HuH-7 (cell line): ENCODE measurements at regions not wholly inside any gene's neighbourhood (a gene's known extent, or its start where the extent isn't known, plus 50 kb on each side); places are given as distances from the start of the nearest gene placed in this dataset.

Experiments used
- DNase-seq: peaks from one replicate; pipeline ENCODE4 v3.0.0; 2011; ENCODE audit warnings: low spot score

DNA sequence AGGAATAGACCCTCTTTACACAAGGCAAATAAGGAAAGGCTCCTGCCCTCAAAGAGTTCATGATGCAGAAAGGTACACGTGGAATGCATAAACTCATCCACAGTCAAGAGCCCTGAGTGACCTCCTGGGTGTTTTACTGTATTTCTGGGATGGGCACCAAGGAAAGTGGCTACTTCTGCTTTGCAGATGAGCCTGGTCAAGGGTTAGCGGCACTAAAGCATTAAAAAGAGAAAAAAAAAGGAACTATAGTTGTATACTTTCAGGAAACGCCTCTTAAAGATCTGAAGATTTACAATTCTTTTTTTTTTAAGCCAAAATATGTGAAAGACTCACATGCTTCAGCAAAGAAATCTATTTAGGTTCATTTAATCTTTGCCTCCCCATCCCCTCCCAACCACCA lies 366.2 kb upstream of the PDE4D start:
- no peak for DNase-seq

DNA sequence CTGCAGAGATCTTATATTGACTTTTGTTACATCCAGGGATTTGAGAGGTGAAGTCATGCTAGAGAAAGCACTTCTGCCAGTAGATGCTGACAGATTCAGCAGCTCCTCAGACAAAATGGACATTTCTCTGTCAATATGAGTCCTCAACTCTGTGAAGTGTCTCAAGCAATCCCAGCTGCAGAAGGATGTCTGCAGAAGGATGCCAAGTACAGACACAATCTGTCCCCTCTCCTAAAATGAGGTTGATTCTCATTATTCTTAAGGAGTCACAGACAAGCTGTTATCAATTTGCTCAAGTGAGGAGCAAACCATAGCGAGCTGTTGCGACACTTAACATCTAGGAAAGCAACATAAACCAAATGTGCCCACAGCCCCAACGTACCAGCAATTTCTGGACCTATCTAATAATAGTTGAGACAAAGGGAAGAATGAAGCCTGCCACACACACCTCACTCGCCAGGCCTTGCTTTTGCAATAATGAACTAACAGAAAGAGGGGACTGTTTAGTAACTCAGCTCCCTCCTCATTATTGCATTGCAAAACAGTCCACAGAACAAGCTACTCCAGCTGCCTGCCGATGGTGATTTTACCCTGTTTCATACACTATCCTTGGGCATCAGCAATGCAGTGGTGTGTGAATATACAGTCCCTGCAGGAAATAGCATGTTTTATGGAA lies 364.2 kb upstream of the PDE4D start:
- no peak for DNase-seq

DNA sequence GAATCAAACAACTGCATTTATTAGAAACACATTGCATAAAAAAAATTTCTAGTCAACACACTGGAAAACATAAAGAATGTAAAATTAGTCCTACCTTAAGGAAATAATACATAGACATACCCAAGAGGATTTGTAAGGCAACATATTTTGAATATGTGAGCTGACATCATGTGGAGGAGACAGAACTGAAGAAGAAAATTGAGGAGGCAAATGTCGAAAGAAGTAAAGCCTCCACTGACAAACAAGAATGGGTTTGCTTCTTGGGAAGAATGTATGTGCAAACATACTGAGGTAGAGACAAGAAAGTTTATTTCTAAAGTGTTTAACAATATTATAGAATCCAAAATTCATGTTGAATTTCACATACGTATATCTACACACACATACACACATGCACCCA lies 363.0 kb upstream of the PDE4D start:
- no peak for DNase-seq

DNA sequence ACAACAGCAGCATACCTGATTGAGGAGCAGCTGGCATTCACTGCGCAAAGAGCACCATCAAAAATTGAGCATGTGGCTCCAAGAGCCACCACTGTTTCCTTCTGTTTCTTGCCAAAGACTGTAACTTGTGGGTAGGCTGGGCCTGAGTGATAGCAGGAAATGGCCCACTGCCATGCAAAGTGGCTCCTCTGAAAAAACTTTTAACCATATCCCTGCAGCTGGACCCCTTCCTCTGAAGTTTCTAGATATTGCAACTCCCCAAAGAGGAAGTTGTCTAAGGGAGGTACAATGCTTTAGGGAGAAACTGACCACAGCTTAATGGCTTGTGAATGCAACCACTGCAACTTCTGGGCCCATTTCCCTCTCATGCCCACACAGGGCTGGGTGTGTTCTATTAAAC lies 355.4 kb upstream of the PDE4D start:
- no peak for DNase-seq

DNA sequence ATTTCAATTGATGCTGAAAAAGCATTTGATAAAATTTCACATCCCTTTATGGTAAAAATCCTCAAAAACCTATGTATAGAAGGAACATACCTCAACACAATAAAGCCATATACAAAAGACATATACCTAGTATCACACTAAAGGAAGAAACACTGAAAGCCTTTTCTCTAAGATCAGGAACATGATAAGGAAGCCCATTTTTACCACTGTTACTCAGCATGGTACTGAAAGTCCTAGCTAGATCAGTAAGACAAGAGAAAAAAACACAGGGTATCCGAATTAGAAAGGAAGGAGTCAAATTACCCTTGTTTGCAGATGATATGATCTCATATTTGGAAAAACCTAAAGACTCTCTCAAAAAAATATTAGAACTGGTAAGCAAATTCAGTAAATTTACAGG lies 350.2 kb upstream of the PDE4D start:
- DNase-seq: no peak

DNA sequence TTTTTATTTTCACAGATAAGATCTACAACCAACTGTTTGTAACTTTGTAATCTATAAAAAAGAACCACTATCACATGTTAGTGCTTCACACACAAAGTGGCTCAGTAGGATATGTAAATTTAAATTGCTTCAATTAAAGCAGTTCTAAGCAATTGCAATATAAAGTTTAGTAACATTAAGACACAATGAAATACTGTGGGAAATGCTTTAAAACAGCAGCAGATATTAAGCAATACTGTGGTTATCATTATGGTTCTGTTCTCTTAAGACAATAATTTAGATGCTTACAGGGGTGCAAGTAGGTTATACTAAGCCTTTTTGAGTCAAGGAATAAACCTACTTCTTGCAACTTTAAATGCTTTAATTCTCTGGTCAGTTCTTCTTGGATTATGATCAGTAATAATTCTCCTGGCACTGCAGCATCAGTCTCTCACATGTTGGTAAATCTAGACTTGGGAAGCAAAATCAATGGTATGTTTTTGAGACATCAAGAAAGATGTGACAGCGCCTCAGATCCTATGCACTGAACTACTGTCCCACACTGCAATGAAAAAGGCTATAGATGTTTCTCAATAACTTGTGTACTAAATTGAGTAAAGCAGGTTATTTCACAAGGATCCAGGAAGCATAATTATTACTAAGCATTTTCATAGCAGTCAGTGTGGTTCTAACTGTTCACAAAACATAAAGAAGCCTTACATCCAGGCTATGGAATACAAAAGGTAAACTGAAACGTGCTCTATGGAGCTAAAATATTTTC lies 338.7 kb upstream of the PDE4D start:
- no peak for DNase-seq

DNA sequence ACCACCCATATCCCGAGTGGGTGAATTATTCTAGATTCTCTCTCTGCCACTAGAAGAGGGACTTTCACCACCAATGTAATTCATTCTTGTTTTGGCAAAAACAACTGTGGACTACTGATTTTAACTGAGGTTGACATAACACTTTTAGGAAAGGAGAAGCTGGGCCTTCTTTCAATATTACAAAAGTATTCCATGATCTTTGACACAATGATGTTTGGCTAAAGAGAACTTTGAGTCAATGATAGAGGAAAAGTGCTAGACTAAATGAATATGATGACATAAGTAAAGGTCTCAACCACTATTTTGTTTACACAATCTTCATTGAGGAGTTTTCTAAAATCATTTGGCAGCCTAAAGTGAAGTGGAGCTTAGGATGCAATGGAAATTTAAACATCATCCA lies 336.9 kb upstream of the PDE4D start:
- no peak for DNase-seq

DNA sequence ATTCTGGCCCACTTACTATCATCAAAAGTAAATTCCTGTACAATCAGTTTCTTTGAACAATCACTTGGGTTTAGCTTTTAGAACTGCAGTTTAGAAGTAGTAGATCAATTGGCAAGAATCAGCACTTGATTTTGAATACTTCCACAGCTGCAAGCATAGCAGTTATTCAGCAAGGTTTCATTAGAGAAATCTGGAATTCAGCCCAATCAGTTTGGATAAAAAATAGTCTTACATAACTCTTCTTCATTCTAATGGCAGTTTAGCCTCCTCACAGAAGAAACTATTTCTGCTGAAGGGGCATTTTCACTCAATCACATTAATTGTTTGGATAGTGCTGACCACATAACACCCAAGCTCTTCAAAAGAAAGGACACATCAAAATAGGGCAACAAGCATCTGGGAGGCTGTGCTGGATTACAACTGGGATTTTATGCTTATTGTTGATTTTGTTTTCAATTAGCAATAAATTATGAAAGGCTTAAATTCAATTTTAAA lies 336.2 kb upstream of the PDE4D start:
- no peak for DNase-seq

DNA sequence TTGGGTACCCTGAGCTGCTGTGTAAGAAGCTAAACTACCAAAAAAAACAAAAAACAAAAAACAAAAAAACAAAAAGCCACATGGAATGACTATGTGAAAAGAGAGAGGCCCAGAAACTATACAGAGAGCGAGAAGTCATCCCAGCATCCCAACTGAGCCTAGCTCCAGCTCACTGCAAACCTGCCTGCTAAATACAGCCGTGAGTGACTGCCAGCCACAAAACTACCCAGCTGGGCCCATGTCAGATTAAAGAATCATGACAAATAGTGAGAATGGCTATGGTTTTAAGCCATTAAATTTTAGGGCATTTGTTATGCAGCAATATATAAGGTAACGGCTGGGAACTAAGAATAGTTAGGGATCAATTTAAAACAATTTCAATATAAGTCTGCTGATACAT lies 335.1 kb upstream of the PDE4D start:
- no peak for DNase-seq

DNA sequence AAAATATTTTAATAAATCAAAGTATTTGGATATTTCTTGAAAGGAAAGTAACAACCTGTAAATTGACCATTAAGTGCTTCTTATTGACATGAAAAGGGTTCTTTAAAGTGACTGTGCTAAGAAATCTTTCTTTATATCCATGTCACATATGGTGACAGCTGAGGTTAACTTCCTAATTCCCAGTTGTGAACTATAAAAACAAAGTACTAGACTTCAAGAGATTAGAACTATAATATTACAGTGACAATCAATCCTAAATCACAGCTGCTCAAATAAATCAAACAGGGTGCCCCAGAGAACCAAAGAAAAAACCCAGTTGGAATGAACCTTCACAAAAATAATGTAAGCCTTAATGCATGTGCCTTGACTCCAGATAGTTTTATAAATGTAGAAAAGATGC lies 332.6 kb upstream of the PDE4D start:
- DNase-seq: no peak

DNA sequence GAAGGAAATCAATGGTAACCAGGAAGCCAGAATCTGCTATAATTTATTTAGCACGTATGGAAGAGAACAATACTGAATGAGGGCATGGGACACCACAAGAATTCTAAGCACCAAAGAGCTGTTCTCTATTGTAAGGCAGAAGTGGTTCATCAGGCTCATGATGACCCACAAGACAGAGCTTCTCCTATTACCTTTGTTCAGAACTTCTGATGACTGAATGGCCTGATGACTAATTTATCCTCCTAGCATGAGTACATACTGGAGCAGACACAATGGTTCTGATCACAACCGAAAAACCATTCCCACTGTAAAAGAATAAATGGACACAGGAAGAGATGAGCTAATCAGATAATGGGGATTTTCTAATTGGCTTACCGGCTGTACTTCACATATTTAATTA lies 329.8 kb upstream of the PDE4D start:
- no peak for DNase-seq

DNA sequence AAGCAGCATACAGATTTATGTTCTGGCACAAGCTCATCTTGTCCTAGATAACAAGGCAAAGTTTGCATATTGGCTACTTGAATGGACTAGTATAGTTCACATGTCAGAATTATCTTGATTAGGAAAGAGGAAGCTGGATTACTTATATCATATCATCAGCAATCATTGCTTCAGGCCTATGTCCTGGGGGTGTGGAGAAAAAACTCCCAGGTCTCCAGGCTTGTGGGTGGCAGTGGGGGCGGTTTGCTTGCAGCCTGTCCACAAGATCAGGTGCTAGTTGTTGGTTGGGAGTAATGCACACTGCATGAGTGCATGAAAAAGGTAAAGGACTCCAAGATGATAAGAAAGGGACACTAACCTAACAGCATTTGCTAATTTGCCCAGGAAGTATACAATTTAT lies 326.4 kb upstream of the PDE4D start:
- no peak for DNase-seq

DNA sequence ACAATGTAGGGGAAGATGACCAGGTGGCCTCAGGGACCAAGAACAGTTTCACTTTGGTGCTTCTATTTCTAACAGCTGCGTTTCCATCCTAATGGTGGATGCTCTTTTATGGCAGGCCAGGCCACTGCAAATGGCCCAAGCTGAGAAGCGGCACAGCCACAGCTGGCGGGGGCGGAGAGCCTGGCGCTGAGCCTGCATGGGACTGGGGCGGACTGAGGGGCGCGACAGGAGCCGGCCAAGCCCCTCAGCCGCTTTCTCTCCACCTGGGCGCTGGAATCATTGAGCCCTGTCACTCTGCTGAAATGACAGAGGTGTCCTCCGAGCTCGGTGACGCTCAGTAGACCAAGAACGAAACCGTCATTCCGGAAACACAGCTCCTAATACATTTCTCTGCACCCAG lies 317.3 kb upstream of the PDE4D start:
- DNase-seq: no peak

DNA sequence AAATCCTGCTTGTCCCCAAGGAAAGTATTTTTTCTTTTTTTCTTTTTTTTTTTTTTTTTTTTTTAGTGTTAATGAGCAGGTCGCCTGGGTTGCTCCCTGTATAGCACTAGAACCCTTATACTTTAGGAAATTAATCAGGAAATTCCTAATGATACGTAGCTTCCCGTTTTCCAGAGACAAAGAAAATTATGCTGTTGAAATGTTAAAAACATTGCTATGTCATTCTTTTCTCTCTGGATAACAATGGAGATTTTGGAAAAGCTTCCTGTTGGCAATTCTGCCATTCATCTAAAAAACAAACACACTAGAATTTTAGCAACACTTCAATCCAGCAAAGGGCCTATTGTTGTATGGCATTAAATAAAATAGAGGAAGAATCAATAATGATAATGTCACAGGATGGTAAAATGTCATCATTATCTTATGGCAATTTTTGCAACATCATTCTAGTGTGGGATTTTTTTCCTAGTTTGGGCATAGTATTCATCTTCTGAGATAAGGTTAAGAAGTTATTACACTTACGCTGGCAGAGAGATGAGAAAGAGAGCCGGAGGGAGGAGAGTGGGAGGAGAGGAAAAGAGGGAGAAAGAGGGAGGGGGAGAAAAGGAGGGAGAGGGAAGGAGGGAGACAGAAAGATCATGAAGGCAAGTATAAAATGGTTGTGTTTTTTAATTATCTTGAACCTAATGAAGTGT lies 315.8 kb upstream of the PDE4D start:
- DNase-seq: no peak

DNA sequence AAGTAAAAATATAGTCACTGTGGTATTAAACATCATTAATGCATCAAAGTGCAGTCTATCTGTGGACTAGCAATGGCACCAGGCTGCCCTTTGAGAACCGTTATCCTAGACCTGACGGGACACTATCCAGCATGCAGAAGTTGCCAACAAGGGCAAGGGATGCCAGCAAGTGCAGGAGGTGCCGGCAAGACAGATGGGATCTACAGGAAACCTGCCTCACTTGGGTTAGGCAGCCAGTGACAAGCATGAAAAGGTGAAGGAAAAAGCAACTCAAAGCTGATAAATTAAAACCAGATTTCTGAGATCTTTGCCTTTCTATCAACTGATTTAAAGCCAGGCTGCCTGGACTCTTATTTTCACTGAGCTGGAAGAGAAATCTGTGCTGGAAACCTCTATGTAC lies 315.2 kb upstream of the PDE4D start:
- DNase-seq: no peak

DNA sequence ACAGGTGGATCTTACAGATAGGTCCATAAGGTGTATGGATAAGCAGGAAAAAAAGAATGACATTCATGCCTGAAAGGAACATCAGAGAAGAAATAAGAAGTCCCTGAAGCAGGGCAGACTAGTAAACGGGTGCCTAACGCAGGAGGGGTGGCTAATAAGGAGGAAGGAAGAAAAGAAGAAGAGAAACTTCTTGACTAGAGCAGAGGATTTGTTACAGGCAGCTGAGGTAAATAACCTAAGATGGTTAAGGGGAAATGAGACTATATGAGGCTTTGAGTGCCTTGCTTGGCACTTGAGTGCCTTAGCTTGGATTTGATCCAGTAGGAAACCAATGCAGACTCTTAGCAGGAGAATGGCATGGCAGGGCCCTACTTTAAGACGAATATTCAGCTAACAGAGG lies 313.5 kb upstream of the PDE4D start:
- DNase-seq: no peak

DNA sequence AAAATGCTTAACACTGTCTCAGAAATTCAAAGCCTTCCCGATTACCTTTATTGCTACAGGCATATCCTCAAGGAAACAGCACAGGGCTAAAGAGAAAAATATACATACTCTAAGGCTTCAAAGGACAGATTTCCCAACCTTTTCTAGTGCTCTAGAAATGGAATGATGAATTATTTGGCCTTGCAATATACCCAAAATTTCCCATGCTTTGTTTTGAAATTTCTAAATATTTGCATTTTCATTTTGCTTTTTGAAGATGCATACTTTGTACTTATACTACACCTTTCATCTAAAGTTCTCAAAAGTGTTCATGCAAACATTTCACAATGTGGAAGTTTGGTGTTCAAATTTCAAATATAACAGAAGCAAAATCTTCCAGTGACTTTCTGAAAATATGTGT lies 312.7 kb upstream of the PDE4D start:
- DNase-seq: no peak

DNA sequence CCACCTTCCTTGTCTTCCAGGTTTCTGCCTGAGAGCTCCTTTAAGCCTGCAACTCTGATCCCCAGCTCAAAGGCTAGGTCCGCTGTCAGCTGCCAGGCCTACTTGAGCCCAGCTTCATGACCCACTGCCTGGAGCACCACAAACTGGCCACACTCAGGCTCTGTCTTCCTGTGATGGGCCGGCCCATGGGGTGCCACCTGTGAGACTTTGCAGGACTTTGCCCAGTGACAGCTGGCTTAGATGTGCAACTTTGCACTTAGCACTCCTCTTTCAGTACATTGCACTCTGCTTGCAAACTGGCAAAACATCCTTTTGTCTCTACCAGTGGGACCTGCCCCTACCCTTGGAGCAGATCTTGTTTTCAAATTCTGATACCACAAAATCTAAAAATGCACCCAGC lies 311.5 kb upstream of the PDE4D start:
- DNase-seq: no peak

DNA sequence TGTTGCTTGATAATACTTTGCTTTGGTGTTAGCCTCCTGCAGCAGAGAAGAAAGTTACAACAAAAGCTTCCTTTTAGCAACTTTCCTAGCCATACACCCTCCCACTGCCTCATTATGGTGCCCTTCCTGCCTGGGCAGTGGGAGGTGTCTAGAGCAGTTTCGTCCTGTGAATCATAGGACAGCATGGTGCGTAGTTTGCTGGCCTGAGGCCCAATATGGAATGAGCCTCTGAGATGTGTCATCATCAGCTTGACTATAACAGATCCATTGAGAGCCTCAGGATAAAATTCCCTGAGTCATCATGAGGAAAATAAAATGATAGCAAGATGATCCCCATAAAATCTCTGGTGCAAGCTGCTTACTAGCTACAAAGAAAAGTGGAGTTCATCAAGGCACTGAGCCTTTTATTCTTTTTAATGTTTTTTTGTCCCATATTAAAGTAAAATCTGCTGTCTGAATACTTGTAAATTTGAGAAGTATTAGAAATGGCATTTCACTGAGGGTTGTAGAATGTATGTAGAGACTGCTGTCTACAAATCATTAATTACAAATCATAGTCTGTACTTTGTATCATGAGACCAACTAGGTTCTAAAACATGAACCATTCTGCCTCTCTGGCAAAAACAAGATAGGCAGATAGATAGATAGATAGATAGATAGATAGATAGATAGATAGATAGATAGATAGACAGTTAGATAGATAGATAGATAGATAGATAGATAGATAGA lies 303.0 kb upstream of the PDE4D start:
- DNase-seq: no peak

DNA sequence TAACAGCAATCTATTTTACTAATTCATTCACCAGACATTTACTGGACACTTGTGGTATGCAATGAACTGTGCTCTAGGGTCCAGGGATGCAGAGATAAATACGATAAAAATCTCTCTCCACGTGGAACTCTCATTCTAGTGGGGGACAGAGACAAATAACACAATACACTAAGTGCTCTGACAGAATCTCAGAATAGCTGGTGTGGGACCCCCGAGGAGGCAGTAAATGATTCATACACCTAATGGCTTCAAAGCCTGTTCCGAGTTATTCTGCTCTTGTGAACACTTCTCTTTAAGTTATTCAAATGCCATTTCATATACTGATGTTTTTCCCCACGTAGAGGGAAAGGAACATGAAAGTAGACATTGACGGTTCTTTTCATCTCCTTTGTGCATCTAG lies 302.0 kb upstream of the PDE4D start:
- DNase-seq: no peak

DNA sequence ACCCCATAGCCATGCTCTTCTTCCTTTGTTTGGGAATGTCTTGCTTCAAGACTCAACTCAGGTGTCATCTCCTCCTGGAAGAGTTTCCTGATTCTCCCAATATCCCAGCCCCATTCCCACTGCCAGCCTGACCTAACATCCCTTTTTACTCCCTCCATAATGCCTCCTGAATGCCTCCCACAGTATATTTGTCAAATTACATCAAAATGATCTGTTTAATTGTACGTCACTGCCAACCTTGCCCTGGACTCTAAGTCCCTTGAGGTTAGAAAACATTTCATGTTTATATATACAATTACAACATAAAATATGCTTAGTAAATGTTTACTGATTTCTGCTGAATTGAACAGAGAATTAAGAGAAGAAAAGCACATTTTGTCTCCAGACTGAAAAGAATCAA lies 301.6 kb upstream of the PDE4D start:
- DNase-seq: no peak

DNA sequence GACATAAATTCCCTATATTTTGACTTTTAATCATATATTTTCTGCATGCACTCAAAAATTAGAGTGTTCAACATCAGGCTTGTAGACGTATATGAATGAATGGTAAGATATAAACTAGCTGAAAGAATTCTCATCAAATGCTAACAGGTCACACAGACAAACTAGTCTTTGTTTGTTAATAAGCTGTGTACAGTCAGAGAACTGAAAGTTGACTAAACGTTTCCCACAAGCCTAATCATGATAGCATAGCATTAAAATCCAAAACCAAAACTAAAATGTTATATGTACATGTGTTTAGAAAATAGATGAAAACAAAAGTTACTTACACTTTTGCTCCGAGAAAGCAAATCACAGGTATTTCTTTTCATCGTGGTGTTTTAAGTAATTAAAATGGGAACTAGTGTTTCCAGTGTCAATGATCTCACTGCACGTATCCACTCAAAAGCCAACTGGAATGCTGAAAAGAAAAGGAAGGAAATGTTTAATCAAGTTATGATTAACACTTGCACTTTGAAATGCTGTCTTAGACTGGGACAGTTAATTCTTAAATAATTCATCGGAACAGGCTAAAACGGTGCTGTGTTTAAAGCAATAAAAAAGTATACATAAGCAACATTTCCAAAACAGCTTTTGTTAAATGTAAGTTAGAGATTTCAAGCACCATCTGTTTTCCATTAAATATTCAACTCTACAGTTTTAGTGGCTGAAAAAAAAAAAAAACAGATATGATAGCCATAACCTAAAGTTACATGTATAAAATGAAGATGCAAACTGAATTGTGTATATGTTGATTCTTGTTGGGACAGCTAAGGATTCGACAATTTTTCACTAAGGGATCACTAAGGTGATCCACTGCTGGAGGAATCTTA lies 291.9 kb upstream of the PDE4D start:
- no peak for DNase-seq
